KBM-7 (cell line): ENCODE measurements at regions not wholly inside any gene's neighbourhood (a gene's known extent, or its start where the extent isn't known, plus 50 kb on each side); places are given as distances from the start of the nearest gene placed in this dataset.

ENCODE experiments used
- DNase-seq: peaks from one replicate; pipeline ENCODE4 v3.0.0-alpha.2; 2015
- in situ Hi-C: fragments of 300-500 bp; cut with MboI; formaldehyde crosslinking; loops from 2 replicates; pipeline ENCODE4 v1.14.3; 2020; ENCODE audit warnings: low sequenced_read_pairs, low pct_unique_long_range_greater_than_20kb, mixed read lengths

DNA sequence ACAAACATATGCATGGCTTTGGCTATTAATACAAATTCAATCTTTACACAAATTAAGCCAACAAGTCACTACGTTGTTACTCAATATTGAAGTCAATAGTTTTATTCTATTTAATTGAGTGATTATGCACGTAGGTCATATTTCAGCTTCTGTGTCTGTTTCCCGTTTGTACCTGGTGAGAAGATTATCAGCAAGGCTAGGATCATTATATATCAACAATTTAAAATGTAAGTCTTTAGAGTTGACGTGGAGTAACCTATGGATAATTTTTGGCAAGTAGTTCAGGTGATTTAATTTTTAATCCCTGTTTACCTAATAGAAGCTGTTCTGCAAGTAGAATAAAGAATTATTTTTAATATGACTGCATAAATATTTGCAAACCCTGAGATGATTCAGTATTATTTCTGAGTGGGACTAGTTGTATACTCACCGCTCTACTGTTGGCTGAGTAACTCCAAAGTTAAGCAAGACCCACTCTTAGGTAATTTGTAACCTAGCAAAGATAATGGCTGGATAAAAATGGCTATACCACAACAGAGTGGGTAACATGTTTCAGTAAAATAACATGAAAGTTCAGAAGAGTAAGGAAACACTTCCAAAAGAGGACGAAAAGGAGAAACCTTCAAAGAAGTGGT is 161.0 kb downstream of the HGF start:
- DNase-seq, result no peak
- in situ Hi-C loops, result no loop called here

DNA sequence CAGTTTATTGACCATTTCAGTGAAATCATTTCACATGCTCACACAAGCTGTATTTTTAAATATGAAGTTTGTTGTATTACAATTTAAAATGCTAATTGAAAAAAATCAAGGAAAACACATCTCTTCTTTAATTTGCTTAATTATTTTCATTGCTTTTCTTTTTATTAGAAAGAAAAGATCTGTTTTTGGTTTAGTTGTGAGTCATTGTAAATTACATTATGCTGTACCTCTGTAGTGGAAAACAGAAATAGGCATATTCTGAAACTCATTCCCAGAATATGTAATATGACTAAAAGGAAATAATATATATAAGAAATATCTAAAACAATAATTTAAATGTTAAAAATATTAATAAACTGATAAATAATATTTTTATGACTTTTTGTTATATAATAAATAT is 161.9 kb downstream of the HGF start:
- in situ Hi-C loops, result no loop called here
- no peak for DNase-seq

DNA sequence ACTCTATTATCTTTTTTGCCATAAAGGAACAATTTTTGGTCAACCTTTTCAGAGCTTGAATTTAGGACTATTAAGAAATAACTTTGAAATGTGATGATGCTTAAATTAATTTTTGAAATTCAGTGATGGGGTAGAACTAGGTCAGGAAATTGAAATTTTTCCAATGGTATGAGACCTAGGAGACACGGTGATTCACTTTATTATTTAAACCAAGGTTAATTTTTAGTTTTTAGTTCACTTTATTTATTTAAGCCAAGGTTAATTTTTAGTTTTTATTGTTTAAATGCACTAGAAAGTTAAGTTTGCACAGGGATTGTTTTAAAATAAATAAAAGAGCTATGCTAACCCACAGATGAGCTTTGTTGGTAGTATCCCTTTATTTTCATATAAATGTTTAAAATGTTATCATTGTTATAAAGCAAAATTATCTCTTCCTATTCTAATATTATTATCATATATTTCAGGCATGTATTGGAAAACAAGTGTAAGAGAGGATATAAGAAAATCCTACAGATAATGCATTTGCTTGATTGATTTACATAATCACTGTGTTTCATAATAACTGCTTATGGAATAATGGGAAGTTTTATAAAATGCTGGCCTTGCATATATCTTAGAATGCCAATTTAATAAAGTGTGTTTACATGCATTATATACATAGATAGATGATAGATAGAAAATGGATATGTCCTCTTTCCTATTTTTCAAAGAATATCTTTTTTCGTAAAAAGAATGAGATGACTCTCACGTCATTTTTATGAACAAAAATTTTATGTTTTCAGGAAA is 163.6 kb downstream of the HGF start:
- no peak for DNase-seq

DNA sequence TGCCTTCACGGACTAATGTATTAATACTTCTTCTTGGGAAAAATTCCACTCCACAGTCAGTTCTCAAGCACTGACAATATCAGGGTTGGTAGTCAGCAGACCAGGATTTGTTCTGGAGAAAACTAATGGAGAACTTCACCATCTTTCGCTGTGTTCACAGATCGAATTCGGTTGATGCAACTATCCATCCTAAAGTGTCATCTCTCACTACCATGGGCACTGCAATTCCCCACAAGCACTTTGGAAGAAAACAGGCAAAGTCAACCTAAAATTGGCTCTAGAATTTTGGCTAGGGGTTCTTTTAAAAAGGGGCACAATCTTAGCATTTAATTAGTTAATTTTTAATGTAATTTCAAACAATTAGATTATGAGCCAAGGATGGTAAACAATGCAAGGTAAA is 164.4 kb downstream of the HGF start:
- no peak for DNase-seq
- in situ Hi-C loops, result no loop called here

More for the DNA sequence above, 163.6 kb downstream of the HGF start:
- in situ Hi-C loops, result no loop called here

DNA sequence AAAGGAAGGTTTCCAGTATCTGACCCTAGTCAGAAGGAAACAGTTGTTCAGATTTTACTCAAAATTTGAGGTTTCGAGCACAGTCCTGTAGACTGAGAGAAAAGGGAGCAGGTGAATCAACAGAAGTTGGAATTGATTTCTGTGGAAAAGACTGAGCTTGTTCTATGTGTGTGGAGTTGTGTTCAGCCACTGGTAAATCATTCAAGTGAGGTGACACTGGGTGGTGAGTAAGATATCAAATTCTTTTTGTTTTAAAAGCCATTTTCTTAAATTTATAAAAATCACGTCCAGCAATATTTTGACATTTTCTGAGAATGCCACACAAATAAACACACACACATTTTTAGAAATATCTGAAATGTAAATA is 165.1 kb downstream of the HGF start:
- in situ Hi-C loops, result no loop called here
- DNase-seq, result no peak

DNA sequence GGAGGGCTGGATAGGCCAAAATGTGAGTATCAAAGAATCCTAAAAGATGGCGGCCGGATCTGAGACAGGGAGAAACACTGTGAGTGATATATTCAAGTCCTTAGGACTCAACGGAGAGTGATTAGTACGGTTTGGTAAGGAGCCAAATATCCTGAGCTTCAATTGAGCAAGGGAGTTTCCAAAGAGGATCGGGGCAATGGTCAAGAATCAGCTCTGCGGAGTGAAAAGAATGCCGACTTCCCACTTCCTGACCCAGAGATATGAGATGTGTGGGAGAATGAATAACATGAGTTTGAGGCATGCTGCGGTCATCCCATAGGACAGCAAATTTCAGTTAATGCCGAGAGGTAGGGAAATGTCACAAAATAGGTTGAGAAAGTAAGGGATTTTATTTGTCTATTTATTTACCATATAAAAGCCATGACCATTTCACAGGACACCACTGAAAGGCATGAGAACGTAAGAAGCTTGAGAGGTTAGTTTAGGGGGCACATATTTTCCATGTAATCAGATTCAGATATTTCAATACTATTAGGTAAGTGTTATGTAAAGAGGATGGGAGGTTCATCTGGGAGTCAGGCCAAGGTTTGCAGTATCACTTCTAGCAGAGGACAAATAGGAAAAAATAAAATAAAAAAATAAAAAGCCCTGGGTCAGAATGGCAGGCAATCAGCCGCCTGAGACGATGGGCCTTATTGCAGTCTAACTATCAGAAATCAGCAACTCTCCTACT is 165.6 kb downstream of the HGF start:
- DNase-seq, result no peak
- in situ Hi-C loops, result no loop called here

DNA sequence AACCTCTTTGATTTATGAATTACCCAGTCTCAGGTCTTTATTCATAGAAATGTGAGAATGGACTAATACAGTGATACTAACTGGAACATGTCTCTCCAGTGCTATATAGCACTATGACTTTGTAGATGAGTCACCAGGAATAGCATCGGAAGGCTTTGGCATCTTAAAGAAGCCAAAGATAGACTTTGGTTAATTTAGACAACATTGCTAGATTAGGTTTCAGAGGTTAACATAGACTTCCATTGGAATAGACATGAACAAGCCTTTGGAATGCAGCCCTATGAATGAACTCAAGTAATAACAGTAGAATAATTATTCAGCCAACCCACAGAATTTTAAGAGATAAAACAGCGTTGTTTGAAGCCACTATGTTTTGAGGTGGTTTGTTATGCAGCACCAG is 169.2 kb downstream of the HGF start:
- no peak for DNase-seq
- in situ Hi-C loops, result no loop called here

DNA sequence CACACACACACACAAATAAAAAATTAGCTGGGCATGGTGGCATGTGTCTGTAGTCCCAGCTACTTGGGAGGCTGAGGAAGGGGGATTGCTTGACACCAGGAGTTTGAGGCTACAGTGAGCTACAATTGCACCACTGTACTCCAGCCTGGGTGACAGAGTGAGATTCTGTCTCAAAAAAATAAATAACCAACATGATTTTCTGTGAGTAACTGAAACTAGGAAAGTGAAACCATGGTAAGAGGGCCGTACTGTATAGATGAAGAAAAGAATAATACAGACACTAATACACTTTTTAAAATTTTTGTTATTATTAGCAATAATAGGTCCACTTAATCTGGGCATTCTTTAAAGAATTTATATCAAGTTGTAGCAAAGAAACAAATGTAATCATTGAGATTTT is 170.9 kb downstream of the HGF start:
- DNase-seq, result no peak
- in situ Hi-C loops, result no loop called here

DNA sequence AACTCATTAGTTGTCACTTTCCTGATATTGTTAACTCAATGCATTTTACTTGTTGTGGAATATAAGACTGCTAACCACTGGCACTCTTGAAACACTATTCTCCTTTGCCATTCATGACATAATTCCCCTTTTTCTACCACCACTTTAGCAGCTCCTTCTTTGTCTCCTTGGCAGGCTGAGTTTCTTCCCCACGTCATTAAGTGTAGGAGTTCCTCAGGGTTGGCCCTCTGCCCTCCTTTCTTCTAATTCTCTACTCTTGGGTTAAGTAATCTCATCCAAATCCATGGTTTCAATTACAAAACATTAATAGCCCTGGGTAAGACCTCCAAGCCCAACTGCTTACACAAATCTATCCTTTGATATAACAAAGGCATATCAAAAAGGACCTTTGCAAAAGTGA is 175.1 kb downstream of the HGF start:
- in situ Hi-C loops, result no loop called here
- no peak for DNase-seq

DNA sequence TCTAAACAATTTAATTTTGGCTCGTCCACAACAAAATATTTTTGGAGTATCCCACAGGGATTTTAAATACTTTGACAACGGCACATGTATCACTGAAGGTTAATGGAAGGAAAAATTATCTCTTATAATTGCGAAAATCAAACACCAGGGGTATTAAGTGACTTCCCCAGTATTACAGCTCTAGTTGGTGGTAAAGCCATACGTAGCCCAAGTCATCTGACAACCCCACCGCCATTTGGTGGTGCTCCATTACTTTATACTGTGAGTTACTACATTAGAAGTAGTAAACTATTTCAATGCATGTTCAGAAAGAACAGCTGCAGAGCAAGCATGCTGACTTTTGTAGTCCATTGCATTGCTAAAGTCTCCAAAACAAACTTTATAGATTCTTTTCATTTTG is 179.7 kb downstream of the HGF start:
- in situ Hi-C loops, result no loop called here
- DNase-seq, result no peak

DNA sequence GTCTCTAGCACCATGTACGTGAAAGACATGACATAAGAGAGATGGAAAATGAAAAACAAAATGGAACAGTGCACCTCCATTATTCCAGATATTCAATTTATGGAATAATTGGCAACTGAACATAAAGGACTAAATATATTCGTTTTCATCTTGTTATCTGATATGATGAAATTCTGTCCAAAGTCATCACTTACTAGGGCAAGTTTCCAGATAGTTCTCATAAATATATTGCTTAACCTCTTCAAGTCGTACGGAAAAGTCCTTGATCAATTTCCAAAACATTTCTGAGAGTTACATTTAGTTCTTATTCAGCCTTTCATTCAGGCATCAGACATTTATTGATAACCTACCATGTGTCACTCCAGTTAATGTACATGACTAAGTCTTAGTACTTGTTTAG is 185.2 kb downstream of the HGF start:
- in situ Hi-C loops, result no loop called here
- no peak for DNase-seq

DNA sequence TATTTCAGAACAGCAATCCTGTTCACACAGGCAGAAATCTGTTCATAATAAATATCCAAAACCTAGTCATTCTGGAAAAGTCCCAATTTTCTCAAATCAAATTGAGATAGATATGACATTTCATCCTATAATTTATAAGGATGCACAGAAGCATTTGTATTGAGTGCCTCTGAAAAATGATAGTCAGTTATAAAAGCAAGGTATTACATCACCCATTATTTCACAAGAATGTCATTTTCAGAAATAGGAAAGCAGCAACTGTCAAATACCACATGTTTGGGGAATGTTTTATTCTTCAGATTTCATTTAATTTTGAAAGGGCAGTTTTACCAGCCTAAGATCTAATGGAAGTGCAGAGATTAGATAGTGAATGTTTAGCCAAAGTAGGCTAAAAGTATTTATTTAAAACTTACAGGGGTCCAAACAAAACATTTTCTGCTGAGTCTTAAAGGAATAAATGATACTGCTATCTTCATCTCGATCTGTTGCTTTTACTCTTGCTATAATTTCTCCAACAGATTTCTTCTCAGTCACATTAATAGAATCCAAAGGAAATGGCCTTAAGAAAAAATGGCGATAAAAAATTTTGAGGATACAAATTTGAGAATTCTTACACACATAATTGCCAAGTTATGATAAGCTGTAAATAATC is 185.8 kb downstream of the HGF start:
- no peak for DNase-seq
- in situ Hi-C loops, result no loop called here

DNA sequence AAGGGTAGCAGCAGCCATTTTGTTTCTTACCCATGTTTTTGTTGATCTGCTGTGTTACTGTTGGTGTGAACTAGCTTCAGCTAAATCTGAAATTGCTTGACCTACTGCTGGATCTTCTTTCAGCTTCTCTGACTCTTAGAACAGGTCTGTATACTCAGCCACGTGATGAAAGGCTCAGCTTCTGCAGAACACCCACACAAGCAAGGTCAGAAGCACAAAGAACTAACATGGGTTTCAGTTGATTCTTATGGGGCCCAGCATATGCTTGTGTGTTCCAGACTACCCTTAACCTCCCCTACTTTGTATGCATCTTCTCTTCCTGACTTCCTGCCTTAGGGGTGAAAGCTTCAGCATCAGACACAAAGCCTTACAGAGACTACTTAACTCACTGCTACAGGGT is 186.8 kb downstream of the HGF start:
- in situ Hi-C loops, result no loop called here
- DNase-seq, result no peak

DNA sequence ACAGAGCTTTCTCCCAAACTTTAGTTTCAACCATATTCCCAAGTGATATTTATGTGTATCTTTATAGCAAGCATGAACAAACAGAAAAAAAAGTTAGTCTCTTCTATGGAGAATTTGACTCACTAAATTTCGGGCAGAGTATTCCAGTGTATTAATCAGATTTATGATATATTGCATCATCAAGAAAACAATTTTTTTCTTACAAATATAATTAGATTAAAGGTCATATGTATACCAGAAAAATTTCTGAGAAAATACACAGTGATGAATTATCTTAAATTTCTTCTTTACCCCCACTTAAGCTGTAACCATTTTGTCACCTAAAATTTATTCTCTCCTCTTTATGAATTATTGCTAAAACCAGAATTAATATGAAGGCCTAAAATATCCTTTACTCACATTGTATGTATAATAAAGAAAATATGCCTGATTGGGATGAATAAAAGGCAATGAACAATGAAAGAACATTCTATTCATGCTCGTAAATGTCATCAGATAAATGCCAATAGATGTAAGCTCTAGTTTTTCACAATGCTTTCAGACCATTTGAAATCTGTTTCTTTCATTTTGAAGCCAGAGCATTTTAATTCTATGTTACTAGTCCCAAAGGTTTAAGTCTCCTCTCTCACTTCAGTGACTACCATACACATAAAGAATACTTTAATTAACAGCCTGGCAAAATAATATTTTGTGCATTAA is 192.1 kb downstream of the HGF start:
- in situ Hi-C loops, result no loop called here
- DNase-seq, result no peak

DNA sequence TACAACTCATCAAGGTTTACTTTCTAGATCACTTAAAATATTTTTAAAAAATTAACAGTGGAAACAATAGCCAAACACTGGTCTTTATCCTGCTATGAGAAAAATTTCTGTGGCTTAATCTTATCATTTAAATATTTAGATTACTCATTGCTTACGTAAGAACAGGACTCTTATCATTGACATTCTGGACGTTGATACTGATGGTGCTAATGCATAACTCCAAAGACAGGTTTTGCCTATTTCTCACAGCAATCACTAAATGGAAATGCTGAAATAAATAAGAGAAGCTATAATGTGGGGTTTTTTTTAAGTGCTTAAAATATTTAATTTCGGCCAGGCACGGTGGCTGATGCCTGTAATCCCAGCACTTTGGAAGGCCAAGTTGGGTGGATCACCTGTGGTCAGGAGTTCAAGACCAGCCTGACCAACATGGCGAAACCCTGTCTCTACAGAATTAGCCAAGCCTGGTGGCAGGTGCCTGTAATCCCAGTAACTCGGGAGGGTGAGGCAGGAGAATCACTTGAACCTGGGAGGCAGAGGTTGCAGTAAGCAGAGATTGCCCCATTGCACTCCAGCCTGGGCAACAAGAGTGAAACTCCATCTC is 195.0 kb downstream of the HGF start:
- DNase-seq, result no peak
- in situ Hi-C loops, result no loop called here

DNA sequence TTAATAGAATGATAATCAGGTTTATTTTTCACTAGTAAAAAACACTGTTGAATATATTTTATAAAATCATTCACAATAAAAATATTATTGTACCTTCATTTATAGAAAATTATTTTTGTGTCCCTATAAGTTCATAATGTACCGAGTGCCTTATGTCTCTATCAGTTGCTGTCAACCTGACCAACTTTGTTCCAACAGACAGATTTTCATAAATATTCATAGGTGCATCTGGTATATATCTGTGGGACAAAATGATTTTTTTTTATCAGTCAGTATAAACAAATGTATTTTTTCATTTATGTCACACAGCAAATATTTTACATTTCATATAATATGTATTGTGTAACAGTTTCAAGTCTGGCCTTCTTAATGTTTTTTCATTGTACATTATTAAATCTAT is 195.9 kb downstream of the HGF start:
- in situ Hi-C loops, result no loop called here
- no peak for DNase-seq

DNA sequence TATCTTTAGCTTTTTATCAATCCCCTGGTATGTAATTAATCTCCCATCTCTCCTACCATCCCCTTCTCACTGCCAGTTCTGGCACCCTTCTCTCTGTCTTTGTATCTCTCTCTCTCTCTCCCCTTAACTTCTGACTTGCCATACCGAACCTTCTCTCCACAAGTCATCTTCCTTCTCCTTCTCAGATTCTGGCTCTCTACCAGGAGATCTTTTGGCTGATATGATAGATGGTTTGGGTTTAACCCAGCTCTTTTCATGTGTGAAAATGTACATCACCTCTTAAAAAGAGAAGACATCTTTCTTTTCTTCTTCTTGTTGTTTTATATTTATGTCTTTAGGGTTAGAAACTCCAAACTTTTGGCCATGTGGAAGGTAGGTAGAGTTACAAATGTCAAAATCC is 196.7 kb downstream of the HGF start:
- in situ Hi-C loops, result no loop called here
- DNase-seq, result no peak

DNA sequence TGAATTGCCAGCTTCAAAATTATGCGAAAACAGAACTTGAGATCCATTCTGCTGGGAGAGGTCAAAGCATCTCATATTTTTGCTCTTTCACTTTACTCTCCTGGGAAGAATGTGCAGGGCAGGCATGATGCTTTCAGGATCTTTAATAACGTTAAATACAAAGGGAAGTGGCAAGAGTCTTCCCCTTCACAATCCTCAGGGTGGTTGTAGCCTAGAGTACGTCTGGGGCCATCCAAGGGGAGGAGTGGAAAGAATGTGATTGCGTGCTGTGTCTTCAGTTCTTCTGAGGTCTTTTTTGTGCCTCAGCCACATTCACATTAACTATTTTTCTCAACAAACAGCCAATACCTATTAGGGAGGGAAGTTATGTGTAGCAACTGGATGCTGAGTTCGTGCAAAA is 207.3 kb downstream of the HGF start:
- in situ Hi-C loops, result no loop called here
- no peak for DNase-seq

DNA sequence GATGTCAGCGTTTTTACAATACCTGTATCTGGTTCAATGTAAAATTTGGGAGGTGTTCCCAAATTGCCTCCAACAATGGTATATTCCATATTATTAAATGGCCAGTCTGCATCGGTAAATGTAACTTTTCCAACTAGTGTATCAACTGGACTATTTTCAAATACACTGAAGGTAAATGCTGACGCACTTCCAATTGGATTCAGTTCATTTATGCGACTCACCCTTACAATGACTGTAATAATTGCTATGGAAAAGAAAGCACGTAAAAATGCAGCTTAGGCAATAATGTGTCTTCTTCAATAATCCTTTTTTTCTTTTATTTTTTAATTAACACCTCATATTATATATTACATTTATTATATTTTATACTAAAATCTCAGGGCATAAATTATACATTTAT is 209.1 kb downstream of the HGF start:
- in situ Hi-C loops, result no loop called here
- no peak for DNase-seq
